ENCODE measurements at regions not wholly inside any gene's neighbourhood (a gene's known extent, or its start where the extent isn't known, plus 50 kb on each side); places are given as distances from the start of the nearest gene placed in this dataset.
"Not testable (repeated sequence)": the region's sequence is repeated elsewhere in the genome, so short reads cannot be mapped to it uniquely, and the experiment has no call there.

- peak overlapping the region in 20 of 21 experiments; percentile 2 to 94 (median 87) for H3K27ac ChIP-seq
- H3K4me3 ChIP-seq: peak overlapping the region; percentile 50 to 94 (median 65)
These were observed 116.6 kb upstream of the GRK3 start for GRCh38 chr22:25447686-25448434.

- H3K27ac ChIP-seq: peak overlapping the region in 20 of 21 experiments; percentile 2 to 94 (median 87)
- H3K4me3 ChIP-seq: peak overlapping the region; percentile 50 to 94 (median 65)
These were observed 115.9 kb upstream of the GRK3 start for GRCh38 chr22:25448435-25449051.

GRCh38 chr22:25449781-25450317 is 114.6 kb upstream of the GRK3 start:
- peak overlapping the region in 1 of 7 experiments; percentile 67 for H3K4me3 ChIP-seq
- H3K27ac ChIP-seq: no peak overlapping the region

- H3K4me3 ChIP-seq: no peak overlapping the region
- H3K27ac ChIP-seq: peak overlapping the region in 1 of 21 experiments; percentile 11
These were observed 112.9 kb upstream of the GRK3 start for GRCh38 chr22:25451480-25452114.

GRCh38 chr22:25452116-25452700 is 112.3 kb upstream of the GRK3 start:
- peak overlapping the region in 4 of 21 experiments; percentile 3 to 33 (median 15) for H3K27ac ChIP-seq
- H3K4me3 ChIP-seq: no peak overlapping the region

GRCh38 chr22:25453058-25453457 is 111.4 kb upstream of the GRK3 start:
- Histone ChIP-seq H3K27ac (no peak overlapping the region), H3K4me3 (no peak overlapping the region)

GRCh38 chr22:25453557-25453956 is 110.9 kb upstream of the GRK3 start:
- Histone ChIP-seq H3K4me3 (no peak overlapping the region), H3K27ac (no peak overlapping the region)

GRCh38 chr22:25456300-25457043 is 108.0 kb upstream of the GRK3 start:
- not testable (repeated sequence) for H3K4me3 ChIP-seq, H3K27ac ChIP-seq

GRCh38 chr22:25458631-25459030 is 105.8 kb upstream of the GRK3 start:
- not testable (repeated sequence) for H3K27ac ChIP-seq, H3K4me3 ChIP-seq

- H3K27ac ChIP-seq, H3K4me3 ChIP-seq: not testable (repeated sequence)
These were observed 103.8 kb upstream of the GRK3 start for GRCh38 chr22:25460682-25461081.

- Histone ChIP-seq H3K27ac (no peak overlapping the region), H3K4me3 (no peak overlapping the region)
These were observed 103.2 kb upstream of the GRK3 start for GRCh38 chr22:25461301-25461700.

- H3K4me3 ChIP-seq, H3K27ac ChIP-seq: not testable (repeated sequence)
These were observed 101.8 kb upstream of the GRK3 start for GRCh38 chr22:25462474-25463346.

- not testable (repeated sequence) for H3K27ac ChIP-seq, H3K4me3 ChIP-seq
These were observed 101.2 kb upstream of the GRK3 start for GRCh38 chr22:25463347-25463628.

- not testable (repeated sequence) for H3K4me3 ChIP-seq, H3K27ac ChIP-seq
These were observed 100.1 kb upstream of the GRK3 start for GRCh38 chr22:25464326-25464725.

- H3K4me3 ChIP-seq: no peak overlapping the region
- no peak overlapping the region for H3K27ac ChIP-seq
These were observed 98.5 kb upstream of the GRK3 start for GRCh38 chr22:25465949-25466348.

GRCh38 chr22:25472382-25472781 is 92.1 kb upstream of the GRK3 start:
- Histone ChIP-seq H3K4me3 (no peak overlapping the region), H3K27ac (no peak overlapping the region)

- Histone ChIP-seq H3K27ac (no peak overlapping the region), H3K4me3 (no peak overlapping the region)
These were observed 89.0 kb upstream of the GRK3 start for GRCh38 chr22:25475257-25476022.

GRCh38 chr22:25477358-25477757 is 87.1 kb upstream of the GRK3 start:
- Histone ChIP-seq H3K4me3 (no peak overlapping the region), H3K27ac (no peak overlapping the region)

All from skin epidermis (tissue), 12 donors.